ENCODE measurements at regions not wholly inside any gene's neighbourhood (a gene's known extent, or its start where the extent isn't known, plus 50 kb on each side); places are given as distances from the start of the nearest gene placed in this dataset.

DNA sequence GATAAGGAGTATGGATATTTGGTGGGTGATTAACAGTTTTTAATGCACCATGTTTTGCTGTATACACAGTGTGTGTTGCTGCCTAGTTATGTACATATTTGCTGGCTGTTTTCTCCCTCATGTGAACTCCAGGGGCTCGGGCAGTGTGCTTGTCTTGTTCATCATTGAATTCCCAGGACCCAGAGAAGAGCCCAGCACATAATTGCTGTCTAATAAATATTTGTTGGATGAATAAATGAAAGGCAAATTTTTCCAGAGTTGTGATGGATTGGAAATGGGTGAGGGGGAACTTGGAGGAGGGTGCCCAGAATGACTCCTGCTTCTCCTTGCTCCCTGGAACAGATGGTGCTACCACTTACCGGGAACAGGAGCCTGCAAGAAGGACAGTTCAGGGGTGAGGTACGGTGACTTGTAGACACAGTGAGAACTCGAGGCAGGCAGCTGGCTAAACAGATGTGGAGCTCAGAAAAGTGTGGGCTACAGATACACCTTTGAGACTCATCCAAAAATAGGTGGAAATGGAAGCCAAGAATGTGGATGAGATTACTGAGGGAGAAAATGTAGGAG, 586.8 kb upstream of the MGMT start (continued):
- TF ChIP-seq, protein P1, sequence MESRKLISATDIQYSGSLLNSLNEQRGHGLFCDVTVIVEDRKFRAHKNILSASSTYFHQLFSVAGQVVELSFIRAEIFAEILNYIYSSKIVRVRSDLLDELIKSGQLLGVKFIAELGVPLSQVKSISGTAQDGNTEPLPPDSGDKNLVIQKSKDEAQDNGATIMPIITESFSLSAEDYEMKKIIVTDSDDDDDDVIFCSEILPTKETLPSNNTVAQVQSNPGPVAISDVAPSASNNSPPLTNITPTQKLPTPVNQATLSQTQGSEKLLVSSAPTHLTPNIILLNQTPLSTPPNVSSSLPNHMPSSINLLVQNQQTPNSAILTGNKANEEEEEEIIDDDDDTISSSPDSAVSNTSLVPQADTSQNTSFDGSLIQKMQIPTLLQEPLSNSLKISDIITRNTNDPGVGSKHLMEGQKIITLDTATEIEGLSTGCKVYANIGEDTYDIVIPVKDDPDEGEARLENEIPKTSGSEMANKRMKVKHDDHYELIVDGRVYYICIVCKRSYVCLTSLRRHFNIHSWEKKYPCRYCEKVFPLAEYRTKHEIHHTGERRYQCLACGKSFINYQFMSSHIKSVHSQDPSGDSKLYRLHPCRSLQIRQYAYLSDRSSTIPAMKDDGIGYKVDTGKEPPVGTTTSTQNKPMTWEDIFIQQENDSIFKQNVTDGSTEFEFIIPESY (IDR thresholded peaks at IDR 0.05) = no peak
- TF ChIP-seq EGR1 (IDR thresholded peaks at IDR 0.05; ENCODE audit: low read depth in 2 of 2) (no peak), HNF4A (conservative IDR thresholded peaks at IDR 0.05) (no peak)

- 81% methylated on average over 3 of the region's 3 CpGs for WGBS
- DNase-seq (ENCODE audit: low spot score) = no peak
- Histone ChIP-seq H3K9me3 (ENCODE audit: control insufficient read depth in 4 of 4, low read length in 3 of 4) (peaks cover 0 to 3% (median under 1%) of the 10 kb centered on the region in 4 donors), H3K9ac (ENCODE audit: low read depth in 1 of 2, low read length in 2 of 2) (no peak overlapping the region), H3K27ac (ENCODE audit: low read depth in 1 of 2, low read length in 2 of 2) (no peak overlapping the region), H3K27me3 (ENCODE audit: control insufficient read depth in 4 of 4, insufficient read depth in 4 of 4, low read length in 3 of 4) (no peaks in the 10 kb centered on the region), H3K4me1 (ENCODE audit: control insufficient read depth in 4 of 4, insufficient read depth in 4 of 4, low read length in 3 of 4) (no peaks in the 10 kb centered on the region), H3K36me3 (ENCODE audit: control insufficient read depth in 4 of 4, insufficient read depth in 3 of 4, low read depth in 1 of 4, low read length in 3 of 4) (no peaks in the 10 kb centered on the region), H3K4me3 (ENCODE audit: low read depth in 1 of 3, low read length in 3 of 3) (no peak overlapping the region)
- TF ChIP-seq, protein P1 (IDR thresholded peaks at IDR 0.05) = no peak
- TF ChIP-seq FOXA2 (IDR thresholded peaks at IDR 0.05) (no peak), RXRA (IDR thresholded peaks at IDR 0.05) (no peak), NR2F2 (IDR thresholded peaks at IDR 0.05) (no peak), HNF4G (IDR thresholded peaks at IDR 0.05) (no peak), ATF3 (IDR thresholded peaks at IDR 0.05) (no peak), REST (IDR thresholded peaks at IDR 0.05) (no peak), FOXA1 (IDR thresholded peaks at IDR 0.05) (no peak), CTCF (IDR thresholded peaks at IDR 0.05; ENCODE audit: low read depth, low read length, missing input control) (no peak), JUND (IDR thresholded peaks at IDR 0.05) (no peak), EGR1 (IDR thresholded peaks at IDR 0.05; ENCODE audit: low read depth in 2 of 2) (no peak), GABPA (IDR thresholded peaks at IDR 0.05 in 1 of 2, conservative IDR thresholded peaks at IDR 0.05 in 1 of 2) (no peak), HNF4A (conservative IDR thresholded peaks at IDR 0.05) (no peak), SP1 (IDR thresholded peaks at IDR 0.05) (no peak), TAF1 (conservative IDR thresholded peaks at IDR 0.05) (no peak), RAD21 (IDR thresholded peaks at IDR 0.05) (no peak), YY1 (IDR thresholded peaks at IDR 0.05) (no peak)
- TF ChIP-seq, protein P2, sequence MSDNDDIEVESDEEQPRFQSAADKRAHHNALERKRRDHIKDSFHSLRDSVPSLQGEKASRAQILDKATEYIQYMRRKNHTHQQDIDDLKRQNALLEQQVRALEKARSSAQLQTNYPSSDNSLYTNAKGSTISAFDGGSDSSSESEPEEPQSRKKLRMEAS (IDR thresholded peaks at IDR 0.05) = no peak
Observed at GRCh38 chr10:128881086-128881485, 586.0 kb upstream of the MGMT start.

Measured in liver (tissue), 8 donors.